ENCODE measurements at regions not wholly inside any gene's neighbourhood (a gene's known extent, or its start where the extent isn't known, plus 50 kb on each side); places are given as distances from the start of the nearest gene placed in this dataset.

DNA sequence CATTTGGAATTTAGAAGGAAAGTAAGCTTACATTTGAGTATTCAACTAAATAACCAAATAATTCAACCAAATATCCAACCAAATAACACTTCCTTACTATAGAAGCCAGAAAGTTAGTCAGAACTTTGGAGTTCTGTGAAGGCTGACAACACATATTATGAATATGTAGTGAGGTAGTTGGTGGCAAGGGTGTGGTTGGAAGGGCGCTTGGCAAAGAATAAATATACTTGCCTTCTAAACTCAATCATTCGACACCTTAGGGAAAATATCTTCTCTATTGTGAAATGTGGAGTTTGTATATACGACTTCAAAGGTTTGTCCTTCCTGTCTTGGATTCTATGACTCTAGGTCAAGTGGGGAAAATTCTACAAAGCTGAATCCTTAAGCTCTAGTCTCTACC is 111.7 kb upstream of the OSTN start:
- TF ChIP-seq CTCF (conservative IDR thresholded peaks at IDR 0.05; ENCODE audit: low read length) (no peak), EZH2phosphoT487 (IDR thresholded peaks at IDR 0.05; ENCODE audit: borderline replicate concordance, low read depth, low read length) (no peak)
